ENCODE measurements at regions not wholly inside any gene's neighbourhood (a gene's known extent, or its start where the extent isn't known, plus 50 kb on each side); places are given as distances from the start of the nearest gene placed in this dataset.

GRCh38 chr20:39853636-39854035, 835.4 kb downstream of the MAFB start:
- DNase-seq, result no peak

DNA sequence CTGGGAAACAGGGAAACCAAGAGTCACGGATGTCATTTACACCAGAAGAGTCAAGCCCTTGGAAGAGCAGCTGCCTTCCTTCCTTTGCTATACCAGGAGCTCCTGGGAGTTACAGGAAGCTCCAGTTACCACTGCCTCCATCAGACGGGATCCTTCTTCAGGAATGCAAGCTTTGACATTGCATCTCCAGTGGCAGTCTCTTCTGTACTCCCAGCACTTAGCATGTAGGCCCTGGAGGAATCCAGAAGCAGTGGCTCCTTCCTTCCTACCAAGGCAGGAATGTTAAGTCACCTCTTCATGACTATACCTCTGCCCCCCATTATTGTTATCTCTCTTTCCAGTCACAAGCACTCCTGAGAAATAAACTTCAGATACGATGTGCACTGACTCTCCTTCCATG, 836.0 kb downstream of the MAFB start:
- DNase-seq, result no peak

- no peak for DNase-seq
These were observed 837.6 kb downstream of the MAFB start for GRCh38 chr20:39851459-39851858.

- DNase-seq, result no peak
These were observed 838.2 kb downstream of the MAFB start for GRCh38 chr20:39850821-39851330.

GRCh38 chr20:39850246-39850645, 838.8 kb downstream of the MAFB start:
- DNase-seq, result no peak

GRCh38 chr20:39849664-39850063, 839.4 kb downstream of the MAFB start:
- no peak for DNase-seq

- no peak for DNase-seq
These were observed 839.9 kb downstream of the MAFB start for GRCh38 chr20:39849171-39849570.

- no peak for DNase-seq
These were observed 849.5 kb downstream of the MAFB start for GRCh38 chr20:39839399-39840119.

GRCh38 chr20:39837561-39837960, 851.5 kb downstream of the MAFB start:
- no peak for DNase-seq

DNA sequence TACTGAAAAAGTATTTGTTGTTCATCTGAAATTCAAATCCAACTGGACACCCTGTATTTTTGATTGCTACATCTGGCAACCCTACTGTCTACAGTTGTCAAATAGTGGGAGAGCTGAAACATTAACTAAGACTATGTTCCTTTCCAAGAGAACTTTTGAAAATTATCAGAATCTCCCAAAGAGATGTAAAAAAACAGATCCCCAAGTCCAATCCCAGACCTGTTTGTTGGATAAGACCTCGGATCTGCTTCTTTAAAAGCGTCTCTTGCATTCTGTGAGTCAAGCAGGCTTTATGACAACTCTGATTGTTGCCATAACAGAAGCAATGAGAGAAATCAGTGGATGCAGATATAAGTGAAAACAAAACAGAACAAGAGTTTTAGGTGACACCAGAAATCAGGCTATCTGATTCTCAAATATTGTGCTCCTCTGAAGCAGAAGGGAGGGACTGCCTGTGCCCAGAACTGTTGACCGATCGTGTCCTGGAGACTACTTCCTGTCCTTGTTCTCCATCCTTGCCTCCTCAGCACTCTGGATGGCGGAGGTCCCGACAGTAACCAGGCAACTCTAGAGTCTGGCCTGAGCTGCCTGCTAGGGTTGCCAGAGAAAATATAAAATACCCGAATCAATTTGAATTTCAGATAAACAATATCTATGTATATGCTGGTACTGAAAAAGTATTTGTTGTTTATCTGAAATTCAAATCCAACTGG, 853.8 kb downstream of the MAFB start:
- no peak for DNase-seq

GRCh38 chr20:39830903-39831302, 858.1 kb downstream of the MAFB start:
- DNase-seq, result no peak

DNA sequence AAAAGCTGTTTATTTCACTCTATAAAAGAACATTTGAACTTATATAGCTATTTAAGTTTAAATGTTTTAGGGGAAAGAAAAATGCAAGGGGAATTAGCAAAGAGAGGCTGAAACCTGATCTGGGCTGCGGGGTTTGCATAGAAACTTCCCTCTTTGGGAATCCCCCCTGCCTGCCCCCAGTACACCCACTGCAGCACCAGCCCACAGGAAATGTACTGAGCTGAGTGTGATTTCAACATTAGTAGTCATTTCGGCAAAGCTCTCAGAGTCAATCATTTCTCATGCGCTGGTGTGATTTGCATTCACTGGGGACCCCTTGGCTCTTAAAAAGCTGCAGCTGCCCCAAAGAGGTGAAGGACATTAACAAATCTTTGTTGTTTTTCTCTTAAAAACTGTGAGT, 859.4 kb downstream of the MAFB start:
- DNase-seq, result no peak

DNA sequence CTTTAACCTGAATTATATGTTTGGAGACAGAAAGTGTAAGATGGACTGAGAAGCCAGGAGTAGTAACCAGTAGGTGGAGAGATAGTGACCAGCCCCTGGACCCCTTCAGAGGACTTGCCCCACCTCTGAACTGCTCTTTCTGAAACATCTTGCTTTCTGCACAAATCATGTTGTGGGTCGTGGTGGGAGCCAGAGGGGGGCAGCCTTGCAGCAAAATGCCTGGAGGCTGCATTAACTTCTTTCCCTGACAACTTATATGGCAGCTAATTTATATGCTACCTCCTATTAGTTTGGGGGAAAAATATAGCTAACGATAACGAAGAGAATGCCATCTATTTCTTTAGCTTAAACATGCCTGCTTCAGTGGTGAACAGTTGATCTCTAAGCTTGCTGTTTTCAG, 859.8 kb downstream of the MAFB start:
- DNase-seq, result no peak

DNA sequence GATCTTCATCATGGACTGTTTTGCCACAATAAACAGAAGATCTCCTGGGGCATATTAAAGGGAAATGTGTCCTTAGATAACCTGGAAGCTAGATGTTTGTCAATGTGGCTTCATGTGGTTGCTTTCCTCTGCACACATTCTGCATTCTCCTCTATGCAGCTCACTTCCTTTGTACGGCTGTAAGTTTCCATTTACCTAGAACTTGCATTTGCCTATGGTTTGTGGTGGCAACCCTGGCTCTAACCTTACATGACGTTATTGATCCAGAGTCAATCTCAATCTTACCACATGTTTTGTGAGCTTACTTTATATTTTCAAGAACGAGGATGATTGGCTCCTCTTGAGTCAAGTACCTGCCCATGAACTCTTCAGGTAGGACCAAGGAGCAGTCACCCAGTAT, 863.1 kb downstream of the MAFB start:
- DNase-seq, result no peak

DNA sequence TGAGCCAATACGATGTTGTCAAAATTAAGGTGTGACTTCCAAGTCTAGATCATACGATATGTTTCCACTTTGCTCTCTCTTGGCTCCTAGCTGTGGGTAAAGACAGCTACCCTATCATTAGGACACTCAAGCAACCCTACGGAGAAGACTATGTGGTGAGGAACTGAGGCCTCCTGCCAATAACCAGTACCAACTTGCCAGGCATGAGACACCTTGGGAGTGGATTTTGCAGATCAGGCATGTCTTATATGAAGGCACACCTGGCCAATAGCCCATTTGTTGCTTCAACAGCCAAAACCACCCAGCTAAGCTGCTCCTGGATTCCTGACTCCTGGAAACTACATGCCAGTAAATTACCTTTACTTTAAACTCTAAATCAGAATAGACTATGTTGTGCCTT, 863.4 kb downstream of the DHX35 start:
- DNase-seq, result no peak

DNA sequence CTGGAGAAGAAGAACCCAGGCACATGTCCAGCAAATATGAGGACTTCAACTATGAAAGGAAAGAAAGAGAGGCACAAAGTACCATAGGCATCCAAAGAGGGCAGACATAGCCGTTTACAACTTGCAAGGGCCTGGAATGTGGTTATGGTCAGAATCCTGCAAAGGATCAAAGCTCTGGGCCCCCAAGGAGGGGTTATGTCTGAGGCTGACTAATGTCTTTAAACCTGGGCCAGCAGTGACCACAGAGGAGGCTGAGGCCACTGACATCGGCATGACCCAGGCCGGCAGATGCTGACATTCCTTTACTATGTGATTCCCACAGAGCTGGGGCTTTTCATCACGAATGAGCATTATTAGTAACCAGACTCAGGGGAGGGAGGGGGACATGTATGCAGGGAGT, 861.1 kb downstream of the DHX35 start:
- DNase-seq, result no peak

DNA sequence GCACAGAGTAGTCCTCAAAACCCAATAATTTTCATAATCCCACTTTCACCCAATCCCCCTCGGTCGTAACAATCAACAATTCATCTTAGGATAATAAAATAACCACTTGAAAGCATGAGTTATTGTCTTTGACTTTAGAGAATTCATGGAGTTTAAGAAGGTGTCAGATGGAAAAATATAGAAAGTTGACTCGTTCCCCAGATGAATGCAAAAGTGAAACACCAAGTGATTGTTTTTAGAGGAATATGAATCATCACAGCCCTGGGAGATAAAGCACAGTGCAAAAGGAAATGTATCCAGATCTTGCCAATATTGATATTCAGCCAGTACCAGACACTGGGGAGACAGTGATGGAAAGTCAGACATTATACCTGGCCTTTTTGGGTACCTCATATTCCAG, 860.5 kb downstream of the DHX35 start:
- no peak for DNase-seq

GRCh38 chr20:39813190-39813829, 851.2 kb downstream of the DHX35 start:
- DNase-seq, result no peak

DNA sequence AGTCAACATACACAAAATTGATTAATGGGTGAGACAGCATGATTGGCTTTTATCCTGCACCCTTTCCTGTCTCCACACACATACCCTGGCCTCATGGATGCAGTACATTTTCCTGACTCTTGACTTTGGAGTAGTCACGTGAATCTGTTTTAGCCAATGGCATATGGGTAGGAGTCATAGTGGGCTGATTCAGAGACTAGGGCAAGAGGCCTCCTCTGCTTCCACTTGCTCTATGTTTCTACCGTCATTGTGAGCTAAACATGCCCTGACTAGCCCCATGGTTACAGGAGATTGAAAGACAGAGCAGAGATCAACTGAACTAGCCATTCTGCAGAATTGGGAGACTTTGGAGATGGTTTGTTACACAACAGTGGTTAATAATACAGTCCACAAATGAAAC, 850.0 kb downstream of the DHX35 start:
- DNase-seq, result no peak

GRCh38 chr20:39810309-39810708, 848.2 kb downstream of the DHX35 start:
- no peak for DNase-seq

- DNase-seq, result no peak
These were observed 846.5 kb downstream of the DHX35 start for GRCh38 chr20:39808613-39809012.

- DNase-seq, result no peak
These were observed 838.4 kb downstream of the DHX35 start for GRCh38 chr20:39800548-39800947.

- no peak for DNase-seq
These were observed 838.0 kb downstream of the DHX35 start for GRCh38 chr20:39800111-39800510.

DNA sequence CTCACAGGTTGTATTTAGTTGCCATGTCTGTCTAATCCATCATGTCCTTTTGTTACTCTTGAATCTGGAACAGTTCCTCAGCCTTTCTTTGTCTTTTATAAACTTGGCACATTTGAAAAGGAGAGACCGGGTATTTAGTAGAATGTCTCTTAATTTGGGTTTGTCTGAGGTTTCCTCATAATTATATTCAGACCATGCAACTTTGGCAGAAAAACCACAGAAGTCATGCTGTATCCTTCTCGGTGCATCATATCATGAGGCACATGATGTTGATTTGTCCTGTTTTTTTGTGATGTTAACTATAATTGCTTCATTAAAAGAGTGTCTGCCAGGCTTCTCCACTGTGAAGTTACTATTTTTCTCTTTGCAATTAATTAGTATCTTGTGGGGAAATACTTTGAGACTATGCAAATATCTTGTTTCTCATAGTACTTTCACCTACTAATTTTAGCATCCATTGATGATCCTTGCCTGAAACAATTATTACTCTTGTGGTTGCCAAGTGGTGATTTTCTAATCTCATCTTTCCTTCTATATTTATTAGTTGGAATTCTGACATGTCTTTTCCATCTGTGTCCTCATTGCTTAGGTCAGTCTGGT, 837.3 kb downstream of the DHX35 start:
- DNase-seq, result no peak

All from activated CD4-positive, alpha-beta T cell treated with anti-CD3 and anti-CD28 coated beads for 48 hours (primary cell).